GM12865 (cell line): ENCODE measurements at regions not wholly inside any gene's neighbourhood (a gene's known extent, or its start where the extent isn't known, plus 50 kb on each side); places are given as distances from the start of the nearest gene placed in this dataset.

Experiments used
- DNase-seq: peaks from one replicate; pipeline ENCODE4 v3.0.0; 2010; ENCODE audit warnings: low read depth
- H3K4me3 ChIP-seq: 2 replicates; pipeline ENCODE4 v1.5.1; 2011; ENCODE audit warnings: mild to moderate bottlenecking, low read depth, low read length, control low read depth
- TF ChIP-seq, protein P1 (sequence below): IDR thresholded peaks from 2 replicates; pipeline ENCODE4 v1.5.1; 2011; ENCODE audit warnings: low read length, control low read depth, low read depth, inconsistent platforms; ENCODE audit not compliant: insufficient read depth; ENCODE audit errors: missing control alignments

DNA sequence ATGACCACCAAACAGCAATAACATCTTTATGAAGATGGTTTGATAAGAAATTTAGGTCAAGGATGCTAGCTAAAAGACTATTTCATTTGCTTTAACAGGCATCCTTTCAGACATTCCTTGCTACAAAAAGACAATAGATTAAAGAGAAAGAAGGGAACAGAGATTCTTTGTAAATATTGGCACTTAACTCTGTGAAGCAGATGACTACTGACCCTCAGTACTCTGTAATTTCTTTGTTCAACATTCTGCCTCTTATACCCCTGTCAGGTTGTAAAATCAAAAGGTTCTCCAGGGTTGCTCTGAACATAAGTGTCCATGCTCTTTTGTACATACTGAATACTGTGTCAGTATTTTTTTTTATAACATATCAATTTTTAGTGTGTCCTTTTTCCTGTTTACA lies 610.6 kb upstream of the GRAMD2B start:
- TF ChIP-seq, protein P1, sequence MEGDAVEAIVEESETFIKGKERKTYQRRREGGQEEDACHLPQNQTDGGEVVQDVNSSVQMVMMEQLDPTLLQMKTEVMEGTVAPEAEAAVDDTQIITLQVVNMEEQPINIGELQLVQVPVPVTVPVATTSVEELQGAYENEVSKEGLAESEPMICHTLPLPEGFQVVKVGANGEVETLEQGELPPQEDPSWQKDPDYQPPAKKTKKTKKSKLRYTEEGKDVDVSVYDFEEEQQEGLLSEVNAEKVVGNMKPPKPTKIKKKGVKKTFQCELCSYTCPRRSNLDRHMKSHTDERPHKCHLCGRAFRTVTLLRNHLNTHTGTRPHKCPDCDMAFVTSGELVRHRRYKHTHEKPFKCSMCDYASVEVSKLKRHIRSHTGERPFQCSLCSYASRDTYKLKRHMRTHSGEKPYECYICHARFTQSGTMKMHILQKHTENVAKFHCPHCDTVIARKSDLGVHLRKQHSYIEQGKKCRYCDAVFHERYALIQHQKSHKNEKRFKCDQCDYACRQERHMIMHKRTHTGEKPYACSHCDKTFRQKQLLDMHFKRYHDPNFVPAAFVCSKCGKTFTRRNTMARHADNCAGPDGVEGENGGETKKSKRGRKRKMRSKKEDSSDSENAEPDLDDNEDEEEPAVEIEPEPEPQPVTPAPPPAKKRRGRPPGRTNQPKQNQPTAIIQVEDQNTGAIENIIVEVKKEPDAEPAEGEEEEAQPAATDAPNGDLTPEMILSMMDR: no peak
- no peak for DNase-seq
- H3K4me3 ChIP-seq: no peak overlapping the region

DNA sequence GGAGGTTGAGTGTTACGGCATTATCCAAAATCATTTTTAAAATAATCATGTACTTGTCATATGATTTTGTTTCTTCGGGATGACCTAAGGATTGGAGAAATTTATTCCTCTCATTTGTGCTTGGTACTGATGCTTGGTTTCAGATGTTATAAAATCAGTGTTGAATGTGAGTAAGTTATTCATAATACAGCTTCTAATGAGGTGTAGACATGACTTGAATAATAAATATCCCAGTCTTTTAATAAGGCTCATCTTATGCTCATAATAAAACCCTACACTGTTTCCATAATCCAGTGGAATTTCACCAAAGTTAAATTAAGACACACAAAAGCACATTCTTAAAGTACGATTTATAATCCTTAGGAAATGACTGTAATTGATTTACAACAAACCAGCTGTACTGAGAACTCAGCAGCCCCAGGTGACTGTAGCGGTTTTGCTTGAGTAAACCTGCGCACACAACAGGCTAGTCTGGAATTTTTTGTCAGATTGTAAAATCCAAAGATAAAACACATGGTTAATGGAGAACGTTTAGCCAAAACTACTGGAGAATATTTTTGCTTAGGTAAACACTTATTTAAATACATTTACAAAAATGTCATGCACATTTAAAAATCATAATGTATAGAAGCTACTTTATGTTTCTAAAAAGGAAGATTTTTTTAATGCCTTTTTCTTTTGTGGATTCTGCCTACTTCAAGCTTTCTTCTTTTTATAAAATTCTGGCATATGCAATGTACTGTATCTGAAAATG lies 609.8 kb upstream of the GRAMD2B start:
- DNase-seq: no peak
- no peak overlapping the region for H3K4me3 ChIP-seq
- TF ChIP-seq, protein P1: no peak

DNA sequence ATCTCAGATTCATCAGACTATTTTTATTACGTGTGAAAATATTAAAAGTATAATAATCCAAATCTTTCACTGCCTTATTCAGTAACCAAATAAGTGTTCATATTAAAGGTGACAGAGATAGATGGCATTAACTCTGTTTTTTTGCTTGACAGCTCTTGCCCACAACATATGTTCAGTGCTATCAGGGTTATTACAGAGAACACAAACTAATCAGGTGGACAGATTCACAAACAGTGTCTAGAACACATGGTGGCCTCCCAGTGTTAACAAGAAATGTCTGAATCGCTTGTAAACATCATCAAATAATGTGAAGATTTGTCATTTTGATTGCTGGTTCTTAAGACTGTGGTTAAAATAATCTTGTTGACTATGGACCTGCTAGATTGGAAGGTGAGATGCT lies 609.1 kb upstream of the GRAMD2B start:
- no peak for DNase-seq
- TF ChIP-seq, protein P1: no peak

DNA sequence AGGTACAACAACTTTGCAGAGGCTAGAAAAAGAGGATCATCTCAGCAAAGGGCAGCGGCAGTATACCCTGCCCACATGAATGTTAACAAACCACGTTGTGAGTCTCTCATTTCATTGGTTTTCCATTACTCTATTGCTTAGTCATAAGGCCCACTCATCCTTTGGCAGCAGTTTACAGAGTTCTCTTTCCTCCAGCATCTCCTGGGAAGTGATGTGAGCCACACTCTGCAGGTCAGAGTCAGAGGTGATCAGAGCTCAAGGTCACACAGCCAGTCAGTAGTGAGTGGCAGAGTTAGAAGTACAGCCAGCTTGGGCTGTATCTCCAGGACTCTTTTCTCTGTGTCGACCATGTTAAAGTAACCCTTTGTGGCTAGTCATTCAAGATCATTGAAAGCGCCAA lies 599.6 kb upstream of the GRAMD2B start:
- TF ChIP-seq, protein P1: no peak
- DNase-seq: no peak
- H3K4me3 ChIP-seq: no peak overlapping the region

More for the DNA sequence above, 609.1 kb upstream of the GRAMD2B start:
- no peak overlapping the region for H3K4me3 ChIP-seq

DNA sequence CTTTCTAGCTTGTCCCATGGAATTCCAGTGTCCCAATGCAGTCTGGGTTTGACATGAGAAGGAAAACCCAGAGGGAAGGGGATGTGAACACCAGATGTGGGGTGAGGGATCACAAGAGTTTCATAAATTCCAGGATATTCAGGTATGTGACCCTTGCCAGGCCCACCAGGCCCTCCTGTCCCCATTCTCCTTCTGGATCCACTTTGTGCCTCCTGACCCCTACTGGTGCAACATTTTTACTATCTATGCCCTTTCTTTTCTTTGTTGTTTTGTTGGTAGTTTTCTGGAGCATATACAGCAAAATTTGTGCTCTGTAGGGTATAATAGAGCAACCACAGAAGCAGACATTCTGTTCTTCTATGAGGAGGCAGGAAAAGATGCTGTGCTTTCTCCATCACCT lies 597.0 kb upstream of the GRAMD2B start:
- no peak overlapping the region for H3K4me3 ChIP-seq
- TF ChIP-seq, protein P1: no peak
- no peak for DNase-seq

DNA sequence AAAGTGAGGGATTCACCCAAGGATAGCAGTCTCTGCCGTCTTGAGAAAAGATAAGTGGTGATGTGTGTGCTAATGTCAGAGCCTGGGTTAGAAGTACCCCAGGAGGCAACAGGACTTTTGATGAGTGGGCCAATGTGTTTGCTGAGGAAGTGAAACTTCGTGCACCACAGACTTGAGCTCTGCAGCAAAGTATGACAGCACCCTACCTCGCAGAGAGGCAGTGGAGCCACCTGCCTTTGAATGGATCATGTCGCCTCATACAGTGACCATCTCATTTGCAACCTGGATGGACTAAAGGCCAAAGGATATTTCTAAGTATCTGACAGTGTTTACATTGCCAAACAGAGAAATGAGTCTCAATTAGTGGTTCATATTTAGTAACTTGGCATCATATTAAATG lies 593.9 kb upstream of the GRAMD2B start:
- H3K4me3 ChIP-seq: no peak overlapping the region
- TF ChIP-seq, protein P1: no peak
- DNase-seq: peak; percentile 73

DNA sequence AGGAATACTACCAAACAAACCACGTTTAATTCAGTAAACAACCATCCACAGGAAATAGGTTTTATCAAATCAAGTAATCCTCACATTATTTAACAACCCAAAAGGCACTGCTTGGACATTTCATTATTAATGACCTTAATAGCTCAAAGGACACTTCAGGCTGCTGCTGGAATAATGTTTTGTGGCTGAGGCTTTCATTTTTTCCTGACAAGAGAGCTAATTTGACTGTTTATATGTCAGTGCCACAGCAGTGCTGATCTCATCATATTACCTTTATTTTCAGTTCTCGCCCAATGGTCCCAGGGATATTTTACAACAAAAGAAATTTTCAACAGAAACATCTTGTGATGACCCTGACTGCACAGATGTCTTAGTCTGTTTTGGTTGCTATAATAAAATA lies 589.8 kb upstream of the GRAMD2B start:
- H3K4me3 ChIP-seq: no peak overlapping the region

More for the DNA sequence above, 589.8 kb upstream of the GRAMD2B start:
- TF ChIP-seq, protein P1: no peak
- DNase-seq: no peak
